ENCODE measurements at regions not wholly inside any gene's neighbourhood (a gene's known extent, or its start where the extent isn't known, plus 50 kb on each side); places are given as distances from the start of the nearest gene placed in this dataset.

GRCh38 chr4:19523964-19524363 lies 727.7 kb upstream of the SLIT2 start:
- intact Hi-C loops (cut with micrococcal nuclease; ENCODE audit: unreplicated experiment): no loop called here
- SMC1A ChIA-PET (ENCODE audit: uncharacterized antibody, unreplicated experiment): no interaction called here

More at GRCh38 chr4:19523964-19524363, 727.7 kb upstream of the SLIT2 start:
- Histone ChIP-seq H2AFZ (ENCODE audit: control insufficient read depth, low read depth, low read length) (no peak overlapping the region), H3K27ac (ENCODE audit: control insufficient read depth, insufficient read depth) (no peak overlapping the region), H3K79me2 (ENCODE audit: control insufficient read depth, insufficient read depth, low read length) (no peaks in the 10 kb centered on the region), H3K27me3 (replicated peaks in 1 of 2; ENCODE audit: control insufficient read depth in 2 of 2, insufficient read depth in 2 of 2, low read length in 1 of 2) (no peaks in the 10 kb centered on the region), H3K4me3 (no peak overlapping the region), H3K4me2 (ENCODE audit: control insufficient read depth, insufficient read depth) (no peak overlapping the region), H3K4me1 (ENCODE audit: control insufficient read depth, insufficient read depth, low read length) (no peaks in the 10 kb centered on the region), H3K36me3 (ENCODE audit: control insufficient read depth in 2 of 2, insufficient read depth in 2 of 2, low read length in 1 of 2) (no peaks in the 10 kb centered on the region), H3K9ac (ENCODE audit: control insufficient read depth, insufficient read depth, low read length) (no peak overlapping the region), H4K20me1 (ENCODE audit: control insufficient read depth, insufficient read depth) (no peaks in the 10 kb centered on the region), H3K9me3 (replicated peaks; ENCODE audit: control insufficient read depth, insufficient read depth, low read length) (no peaks in the 10 kb centered on the region)
- CTCF ChIA-PET: no interaction called here
- in situ Hi-C loops (cut with MboI): no loop called here
- POLR2A ChIA-PET: no interaction called here
- FAIRE-seq (no peak), ATAC-seq (no peak), DNase-seq (ENCODE audit: low read depth, low spot score) (no peak)
- RAD21 ChIA-PET (ENCODE audit: unreplicated experiment): no interaction called here
- no TSS peak for BruUV-seq (replicated peaks)
- TF ChIP-seq NR2F1 (conservative IDR thresholded peaks at IDR 0.05) (no peak), TAF1 (IDR thresholded peaks at IDR 0.05; ENCODE audit: borderline replicate concordance, low read depth, low read length) (no peak), FOS (IDR thresholded peaks at IDR 0.05; ENCODE audit: borderline replicate concordance, extremely low read depth, insufficient read length) (no peak), RCOR1 (conservative IDR thresholded peaks at IDR 0.05; ENCODE audit: low read depth, low read length) (no peak), TARDBP (IDR thresholded peaks at IDR 0.05; ENCODE audit: borderline replicate concordance) (no peak), ATF2 (IDR thresholded peaks at IDR 0.05; ENCODE audit: low read length) (no peak), ETV6 (conservative IDR thresholded peaks at IDR 0.05 in 1 of 2, IDR thresholded peaks at IDR 0.05 in 1 of 2; ENCODE audit: borderline replicate concordance in 1 of 2, low read depth in 1 of 2) (no peak), USF2 (IDR thresholded peaks at IDR 0.05; ENCODE audit: borderline replicate concordance, low read depth, low read length) (no peak), NR2C1 (IDR thresholded peaks at IDR 0.05) (no peak), SMAD5 (IDR thresholded peaks at IDR 0.05; ENCODE audit: low read depth) (no peak), SIN3A (IDR thresholded peaks at IDR 0.05; ENCODE audit: low read depth, low read length) (no peak)
- WGBS (ENCODE audit: insufficient coverage, insufficient replicate concordance, low lambda C conversion rate, missing lambda C conversion rate): 0% methylated on average over 2 of the region's 2 CpGs

Data from GM12878 (cell line).